NCI-H187 (cell line): ENCODE measurements at regions not wholly inside any gene's neighbourhood (a gene's known extent, or its start where the extent isn't known, plus 50 kb on each side); places are given as distances from the start of the nearest gene placed in this dataset.

Source experiments
- DNase-seq, 2 experiments: peaks; one replicate each; lab custom pipeline; 2025; lab: John Stamatoyannopoulos, UW

- DNase-seq, result no peak
These were observed 96.7 kb upstream of the CNTNAP5 start for GRCh38 chr2:123928358-123928757.

GRCh38 chr2:123935405-123935804 lies 89.7 kb upstream of the CNTNAP5 start:
- no peak for DNase-seq

GRCh38 chr2:123953846-123954245 lies 71.2 kb upstream of the CNTNAP5 start:
- DNase-seq, result no peak

- no peak for DNase-seq
These were observed 67.1 kb upstream of the CNTNAP5 start for GRCh38 chr2:123958011-123958410.

- DNase-seq, result no peak
These were observed 63.5 kb upstream of the CNTNAP5 start for GRCh38 chr2:123961576-123961975.

GRCh38 chr2:123971564-123972318 lies 53.3 kb upstream of the CNTNAP5 start:
- no peak for DNase-seq
